Stimulated activated CD4-positive, alpha-beta T cell treated with anti-CD3 and anti-CD28 coated beads, Interleukin-1b, Interleukin-23, amount 100 ng/mL, for 48 hours (primary cell): ENCODE measurements at regions not wholly inside any gene's neighbourhood (a gene's known extent, or its start where the extent isn't known, plus 50 kb on each side); places are given as distances from the start of the nearest gene placed in this dataset.
A peak's percentile ranks its signal among the peaks of the same experiment; 100 is the strongest.
"Not testable (repeated sequence)": the region's sequence is repeated elsewhere in the genome, so short reads cannot be mapped to it uniquely, and the experiment has no call there.

Experiments used
- DNase-seq: peaks from one replicate; pipeline ENCODE4 v3.0.0-alpha.2; 2020

GRCh38 chr3:39558775-39559306, 91.4 kb downstream of the MOBP start:
- no peak for DNase-seq

GRCh38 chr3:39559543-39559942, 92.1 kb downstream of the MOBP start:
- DNase-seq, result no peak

DNA sequence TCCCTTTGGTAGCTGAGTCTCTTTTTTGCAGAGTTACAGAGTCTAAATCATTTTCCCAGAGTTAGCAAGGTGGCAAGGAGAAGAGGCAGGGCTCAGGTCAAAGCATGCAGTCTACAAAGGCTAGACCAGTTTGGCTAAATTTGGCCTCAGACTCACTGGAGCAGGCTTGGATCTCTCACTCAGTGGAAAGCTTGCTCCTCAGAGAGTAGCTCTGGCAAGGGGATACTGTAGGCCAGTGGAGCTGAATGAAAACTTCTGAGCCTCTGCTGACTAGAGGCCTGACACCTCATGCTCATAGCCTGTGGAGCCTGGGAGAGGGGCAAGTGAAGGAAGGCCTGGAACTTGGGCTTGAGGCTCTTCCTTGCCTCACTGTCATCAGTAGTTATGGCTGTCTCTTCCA, 101.0 kb downstream of the MOBP start:
- DNase-seq, result no peak

DNA sequence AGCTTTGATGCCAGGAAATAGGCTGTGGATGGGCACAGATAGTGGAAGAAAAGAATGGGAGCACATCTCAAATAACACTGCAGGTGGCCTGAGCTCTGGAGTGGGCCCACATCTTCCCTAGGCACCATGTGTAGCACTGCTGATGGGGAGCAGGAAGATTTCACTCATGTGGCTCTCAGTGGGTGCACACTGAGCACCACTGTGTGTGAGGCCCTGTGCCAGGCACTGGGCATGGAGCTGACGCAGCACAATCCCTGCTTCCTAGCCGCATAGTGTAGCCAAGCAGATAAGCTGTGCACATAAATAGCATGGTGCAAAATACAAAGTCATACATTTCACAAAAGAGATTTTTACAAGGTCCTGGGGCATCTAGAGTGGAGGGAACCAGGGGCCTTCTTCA, 101.6 kb downstream of the MOBP start:
- no peak for DNase-seq

GRCh38 chr3:39573392-39573791, 105.9 kb downstream of the MOBP start:
- no peak for DNase-seq

- no peak for DNase-seq
These were observed 110.1 kb downstream of the MOBP start for GRCh38 chr3:39577541-39577940.

DNA sequence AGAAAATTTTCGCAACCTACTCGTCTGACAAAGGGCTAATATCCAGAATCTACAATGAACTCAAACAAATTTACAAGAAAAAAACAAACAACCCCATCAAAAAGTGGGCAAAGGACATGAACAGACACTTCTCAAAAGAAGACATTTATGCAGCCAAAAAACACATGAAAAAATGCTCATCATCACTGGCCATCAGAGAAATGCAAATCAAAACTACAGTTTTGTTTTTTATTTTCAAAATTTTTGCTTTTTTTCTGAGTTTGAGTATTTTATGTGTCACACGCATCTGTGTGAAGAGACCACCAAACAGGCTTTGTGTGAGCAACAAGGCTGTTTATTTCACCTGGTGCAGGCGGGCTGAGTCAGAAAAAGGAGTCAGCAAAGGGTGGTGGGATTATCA, 118.7 kb downstream of the MOBP start:
- DNase-seq, result not testable (repeated sequence)

DNA sequence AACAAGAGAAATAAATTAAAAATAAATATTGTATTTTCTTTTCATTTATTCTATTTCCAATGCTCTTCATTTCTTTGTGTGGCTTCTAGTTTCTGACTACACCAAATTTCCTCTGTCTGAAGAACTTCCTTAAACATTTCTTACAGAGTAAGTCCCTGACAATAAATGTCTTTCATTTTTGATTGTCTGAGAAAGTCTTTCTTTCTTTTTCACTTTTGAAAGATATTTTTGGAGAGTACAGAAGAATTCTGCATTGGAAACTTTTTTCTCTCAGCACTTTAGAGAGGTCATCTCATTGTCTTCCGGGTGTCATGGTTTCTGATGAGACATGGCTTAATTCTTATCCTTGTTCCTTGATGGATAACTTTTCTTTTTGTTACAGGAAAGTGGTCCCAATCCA, 119.6 kb downstream of the MOBP start:
- no peak for DNase-seq

- no peak for DNase-seq
These were observed 123.3 kb downstream of the MOBP start for GRCh38 chr3:39590806-39591205.

- DNase-seq, result no peak
These were observed 125.0 kb downstream of the MOBP start for GRCh38 chr3:39592311-39593050.

GRCh38 chr3:39593341-39593740, 125.9 kb downstream of the MOBP start:
- DNase-seq, result no peak

DNA sequence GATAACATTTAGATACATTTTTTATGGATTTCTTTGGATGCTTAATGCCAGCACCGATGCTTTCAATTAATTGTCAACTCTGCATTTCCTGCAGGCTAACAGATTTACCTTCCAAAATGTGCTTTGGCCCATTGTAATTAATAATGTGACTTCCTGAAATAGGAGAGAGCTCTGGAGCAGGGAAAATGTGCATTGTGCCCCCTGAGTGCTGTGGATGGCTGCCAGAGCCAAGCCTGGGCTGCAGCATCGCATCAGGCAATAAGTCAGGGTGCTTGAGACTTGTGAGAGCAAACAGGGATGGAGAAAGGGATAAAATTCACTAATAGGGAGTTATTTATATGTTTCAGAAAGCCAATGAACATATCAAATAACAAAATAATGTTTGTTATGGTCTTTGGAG, 133.8 kb downstream of the MOBP start:
- DNase-seq, result no peak

DNA sequence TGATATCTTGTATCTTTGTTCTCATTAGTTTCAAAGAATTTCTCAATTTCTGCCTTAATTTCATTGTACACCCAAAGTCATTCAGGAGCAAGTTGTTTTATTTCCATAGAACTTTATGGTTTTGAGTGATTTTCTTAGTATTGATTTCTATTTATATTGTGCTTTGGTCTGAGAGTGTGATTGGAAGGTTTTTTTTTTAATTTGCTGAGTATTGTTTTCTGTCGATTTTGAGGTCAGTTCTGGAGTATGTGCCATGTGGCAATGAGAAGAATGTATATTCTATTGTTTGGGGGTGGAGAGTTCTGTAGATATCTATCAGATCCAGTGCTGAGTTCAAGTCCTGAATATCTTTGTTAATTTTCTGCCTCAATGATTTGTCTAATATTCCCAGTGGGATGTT, 138.4 kb downstream of the MOBP start:
- no peak for DNase-seq

DNA sequence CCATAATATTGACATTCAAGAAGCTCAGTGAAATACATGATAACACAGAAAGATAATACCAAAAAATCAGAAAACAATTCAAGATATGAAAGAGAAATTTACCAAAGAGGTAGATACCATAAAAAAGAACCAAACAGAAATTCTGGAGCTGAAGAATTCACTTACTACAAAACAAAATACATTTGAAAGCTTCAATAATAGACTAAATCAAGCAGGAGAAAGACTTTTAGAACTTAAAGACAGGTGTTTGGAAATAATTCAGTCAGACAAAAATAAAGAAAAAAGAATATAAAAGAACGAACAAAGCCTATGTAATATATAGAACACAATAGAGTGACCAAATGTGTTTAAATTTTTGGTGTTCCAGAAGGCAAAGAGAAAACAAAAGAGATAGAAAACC, 158.7 kb downstream of the MOBP start:
- no peak for DNase-seq

DNA sequence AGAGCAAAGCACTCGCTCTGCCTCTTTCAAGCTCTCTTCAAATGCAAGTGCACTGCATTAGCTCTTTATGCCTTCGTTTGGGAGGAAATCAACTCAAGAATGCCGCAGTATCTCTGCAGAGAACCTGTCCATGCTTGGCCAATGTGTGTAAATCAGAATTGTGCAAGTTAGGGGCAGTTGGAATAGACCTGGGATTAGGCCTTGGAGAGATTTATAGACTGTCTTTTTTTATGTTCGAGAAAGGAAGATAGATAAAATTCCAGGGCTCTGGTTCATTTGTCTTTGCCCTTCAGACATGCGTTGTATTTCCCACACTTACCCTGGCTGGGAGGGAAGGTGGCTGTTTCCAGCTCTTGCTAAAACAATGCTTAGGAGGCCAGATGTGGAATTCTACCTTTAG, 163.7 kb downstream of the MOBP start:
- no peak for DNase-seq

DNA sequence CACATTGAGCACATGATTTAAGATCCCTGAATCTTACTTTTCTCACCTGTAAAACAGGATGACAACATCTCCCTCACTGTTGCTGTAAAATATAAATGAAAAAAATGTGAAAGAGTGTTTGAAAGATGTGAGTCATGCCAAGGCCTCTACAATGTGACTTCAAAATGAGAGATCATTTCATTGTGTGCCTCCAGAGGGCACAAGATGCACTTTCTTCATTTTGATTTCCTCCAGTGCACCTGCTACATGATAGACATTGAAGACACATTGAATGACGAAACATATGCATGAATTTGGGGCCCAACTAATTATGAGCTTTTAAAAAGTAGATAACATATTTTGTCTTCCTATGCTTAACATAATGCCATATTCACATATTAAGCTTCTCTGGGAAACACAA, 170.3 kb downstream of the MOBP start:
- no peak for DNase-seq

DNA sequence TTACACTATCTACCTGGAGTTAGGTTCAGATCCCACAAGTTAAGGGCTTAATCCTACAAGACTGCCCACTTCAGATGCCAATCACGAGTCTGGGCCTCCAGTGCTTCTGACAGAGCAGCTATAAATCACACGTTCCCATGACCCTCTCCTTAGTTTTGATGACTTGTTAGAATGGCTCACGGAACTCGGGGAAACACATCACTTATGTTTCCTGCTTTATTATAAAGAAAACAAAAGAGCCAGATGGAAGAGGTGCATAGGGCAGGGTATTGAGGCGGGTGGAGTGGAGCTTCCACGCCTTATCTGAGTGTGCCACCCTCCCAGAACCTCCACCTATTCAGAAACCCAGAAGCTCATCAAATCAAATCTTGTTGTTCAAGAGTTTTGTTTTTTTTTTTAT, 170.8 kb downstream of the MOBP start:
- no peak for DNase-seq

DNA sequence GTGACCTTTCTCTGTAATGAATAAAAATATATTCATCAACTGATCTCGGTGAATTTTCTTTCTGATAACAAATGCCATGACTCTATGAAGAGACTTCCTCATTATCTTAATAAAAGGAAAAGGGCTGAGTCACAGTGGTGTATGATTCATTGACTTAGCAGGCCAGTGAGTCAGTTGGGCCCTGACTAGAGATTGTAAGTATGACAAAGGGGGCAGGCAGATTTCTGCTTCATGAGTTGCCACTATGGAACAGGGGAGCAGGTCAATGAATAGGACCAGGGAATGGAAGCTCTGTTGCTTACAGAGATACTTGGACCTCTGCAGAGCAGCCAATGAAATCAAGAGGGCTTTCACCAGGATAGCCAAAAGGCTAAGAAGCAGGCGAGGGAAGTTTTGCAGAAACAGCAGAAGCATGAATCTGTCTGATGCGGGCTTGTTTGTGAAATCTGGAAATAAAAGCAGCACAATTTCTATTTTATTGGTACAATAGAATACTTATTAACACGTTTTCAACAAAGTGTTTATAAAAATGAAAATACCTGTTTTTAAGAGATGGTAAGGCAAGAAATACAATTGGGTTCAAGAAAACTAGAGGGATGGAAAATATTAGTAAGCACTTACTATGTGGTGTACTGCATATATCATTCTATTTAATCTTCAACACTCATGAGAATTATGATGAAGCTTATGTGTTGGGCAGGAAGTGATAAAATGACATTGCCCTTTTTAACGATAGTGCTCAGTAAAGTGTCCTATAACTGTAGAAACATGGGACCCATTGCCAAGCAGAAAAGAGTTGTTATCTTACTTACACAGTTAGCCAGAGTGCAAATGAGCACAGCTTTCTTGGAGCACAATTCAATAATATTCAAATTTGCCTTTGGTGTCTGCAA, 169.8 kb upstream of the MYRIP start:
- DNase-seq, result peak; percentile 29

- DNase-seq, result no peak
These were observed 168.1 kb upstream of the MYRIP start for GRCh38 chr3:39641274-39641673.

DNA sequence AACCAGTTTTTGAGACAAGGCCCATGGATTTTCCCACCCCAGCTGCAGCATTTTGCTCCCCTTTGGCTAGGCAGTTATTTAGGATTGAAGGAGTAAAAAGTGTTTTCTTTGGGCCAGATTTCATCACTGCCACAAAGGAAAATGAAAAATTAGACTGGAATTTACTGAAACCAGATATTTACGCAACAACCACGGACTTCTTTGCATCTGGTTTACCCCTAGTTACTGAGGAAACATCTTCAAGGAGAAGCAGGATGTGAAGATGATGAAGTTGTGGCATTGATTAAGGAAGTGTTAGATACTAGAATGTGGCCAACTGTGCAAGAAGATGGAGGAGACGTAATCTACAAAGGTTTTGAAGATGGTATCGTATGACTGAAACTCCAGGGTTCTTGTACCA, 165.2 kb upstream of the MYRIP start:
- no peak for DNase-seq

GRCh38 chr3:39651256-39651655, 158.2 kb upstream of the MYRIP start:
- DNase-seq, result not testable (repeated sequence)

- DNase-seq, result no peak
These were observed 157.2 kb upstream of the MYRIP start for GRCh38 chr3:39651993-39652739.

- not testable (repeated sequence) for DNase-seq
These were observed 153.7 kb upstream of the MYRIP start for GRCh38 chr3:39655718-39656117.
